Cardiac fibroblast (primary cell): ENCODE measurements at regions not wholly inside any gene's neighbourhood (a gene's known extent, or its start where the extent isn't known, plus 50 kb on each side); places are given as distances from the start of the nearest gene placed in this dataset.

Experiments used
- DNase-seq, 2 donors: peaks; one replicate each; pipeline versions ENCODE4 v3.0.0 to v3.0.0-alpha.2; 2010; ENCODE audit warnings: low read depth in 2 of 2
- H3K4me3 ChIP-seq, 2 donors: replicated peaks in 1 of 2; 1 replicate in 1 of 2; 2 replicates in 1 of 2; pipeline ENCODE4 v1.5.1; 2011; ENCODE audit warnings: low read depth in 2 of 2, low read length in 2 of 2, mild to moderate bottlenecking in 2 of 2, moderate library complexity in 1 of 2
- TF ChIP-seq, protein P1 (sequence below): IDR thresholded peaks from one replicate; pipeline ENCODE4 v1.5.1; 2011; ENCODE audit warnings: low read depth, mild to moderate bottlenecking, low read length, inconsistent platforms

- TF ChIP-seq, protein P1, sequence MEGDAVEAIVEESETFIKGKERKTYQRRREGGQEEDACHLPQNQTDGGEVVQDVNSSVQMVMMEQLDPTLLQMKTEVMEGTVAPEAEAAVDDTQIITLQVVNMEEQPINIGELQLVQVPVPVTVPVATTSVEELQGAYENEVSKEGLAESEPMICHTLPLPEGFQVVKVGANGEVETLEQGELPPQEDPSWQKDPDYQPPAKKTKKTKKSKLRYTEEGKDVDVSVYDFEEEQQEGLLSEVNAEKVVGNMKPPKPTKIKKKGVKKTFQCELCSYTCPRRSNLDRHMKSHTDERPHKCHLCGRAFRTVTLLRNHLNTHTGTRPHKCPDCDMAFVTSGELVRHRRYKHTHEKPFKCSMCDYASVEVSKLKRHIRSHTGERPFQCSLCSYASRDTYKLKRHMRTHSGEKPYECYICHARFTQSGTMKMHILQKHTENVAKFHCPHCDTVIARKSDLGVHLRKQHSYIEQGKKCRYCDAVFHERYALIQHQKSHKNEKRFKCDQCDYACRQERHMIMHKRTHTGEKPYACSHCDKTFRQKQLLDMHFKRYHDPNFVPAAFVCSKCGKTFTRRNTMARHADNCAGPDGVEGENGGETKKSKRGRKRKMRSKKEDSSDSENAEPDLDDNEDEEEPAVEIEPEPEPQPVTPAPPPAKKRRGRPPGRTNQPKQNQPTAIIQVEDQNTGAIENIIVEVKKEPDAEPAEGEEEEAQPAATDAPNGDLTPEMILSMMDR, result no peak
- H3K4me3 ChIP-seq, result no peak overlapping the region
- DNase-seq, result peak in 1 of 2 donors; percentile 31
Observed at GRCh38 chr2:106963156-106963555, 77.2 kb upstream of the ST6GAL2 start.

- TF ChIP-seq, protein P1, result no peak
- DNase-seq, result no peak
- H3K4me3 ChIP-seq, result no peak overlapping the region
Observed at GRCh38 chr2:106963893-106964292, 77.9 kb upstream of the ST6GAL2 start.

- no peak overlapping the region for H3K4me3 ChIP-seq
- peak in 1 of 2 donors; percentile 48 for DNase-seq
- TF ChIP-seq, protein P1, result no peak
Observed at GRCh38 chr2:106965611-106966010, 79.6 kb upstream of the ST6GAL2 start.

GRCh38 chr2:106969777-106970176 is 83.8 kb upstream of the ST6GAL2 start:
- no peak for DNase-seq
- H3K4me3 ChIP-seq, result no peak overlapping the region
- TF ChIP-seq, protein P1, result no peak

DNA sequence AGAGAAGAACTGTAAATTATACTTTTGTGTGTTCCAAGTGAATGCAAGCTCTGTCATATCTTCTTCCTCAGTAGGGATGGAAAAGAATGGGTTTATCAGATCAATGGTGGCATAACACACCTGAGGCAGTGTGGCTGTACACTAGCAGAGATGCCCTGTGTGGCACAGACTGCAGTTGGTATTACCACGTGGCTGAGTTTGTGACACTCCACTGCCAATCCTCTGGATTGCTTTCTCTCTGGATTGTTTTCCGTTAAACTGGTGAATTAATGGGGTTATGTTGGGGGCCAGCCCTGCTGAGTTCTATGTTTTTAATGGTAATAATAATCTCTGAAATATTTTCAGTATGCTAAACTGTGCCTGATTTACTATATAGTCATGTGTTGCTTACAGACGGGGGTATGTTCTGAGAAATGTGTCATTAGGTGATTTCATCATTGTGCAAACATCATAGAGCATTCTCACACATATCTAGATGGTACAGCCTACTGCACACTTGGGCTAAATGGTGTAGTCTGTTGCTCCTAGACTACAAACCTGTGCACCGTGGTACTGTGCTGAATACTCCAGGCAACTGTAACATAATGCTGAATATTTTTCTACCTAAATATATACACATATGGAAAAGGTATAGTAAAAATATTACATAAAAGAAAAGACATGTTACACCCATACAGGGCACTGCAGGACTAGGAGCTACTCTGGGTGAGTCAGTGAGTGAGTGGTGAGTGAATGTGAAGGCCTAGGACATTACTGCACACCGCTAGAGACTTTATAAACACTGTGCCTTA is 84.7 kb upstream of the ST6GAL2 start:
- TF ChIP-seq, protein P1, result no peak
- H3K4me3 ChIP-seq, result no peak overlapping the region
- peak; percentile 36 to 79 for DNase-seq

DNA sequence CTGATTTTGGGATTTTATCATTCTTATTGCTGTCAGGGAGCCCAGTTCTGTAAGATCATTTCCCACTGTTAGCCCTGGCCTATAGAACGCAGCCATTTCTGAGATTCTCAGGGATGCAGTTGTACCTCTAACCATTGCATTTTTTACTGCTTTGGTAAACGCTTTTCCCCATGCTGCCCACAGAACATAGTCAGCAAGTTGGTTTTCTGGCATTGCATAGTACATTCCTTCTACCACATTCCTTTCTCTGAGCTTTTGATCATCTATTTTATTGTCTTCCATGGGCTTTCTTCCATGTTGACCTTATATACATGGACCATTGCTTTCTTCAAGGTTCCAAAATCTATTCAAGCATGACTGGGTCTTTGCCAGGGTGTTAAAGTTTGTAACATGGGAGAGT is 86.8 kb upstream of the ST6GAL2 start:
- TF ChIP-seq, protein P1, result no peak
- no peak for DNase-seq
- no peak overlapping the region for H3K4me3 ChIP-seq
